H1 (cell line): ENCODE measurements at regions not wholly inside any gene's neighbourhood (a gene's known extent, or its start where the extent isn't known, plus 50 kb on each side); places are given as distances from the start of the nearest gene placed in this dataset.

Experiments used
- CTCF ChIA-PET: fragments of 300-600 bp; sonication (Branson Sonifier 250); formaldehyde crosslinking; loops from one replicate; lab custom pipeline; 2021; ENCODE audit not compliant: partially characterized antibody; lab: Charles Lee
- POLR2A ChIA-PET: fragments of 300-600 bp; sonication (Branson Sonifier 250); formaldehyde crosslinking; loops from one replicate; lab custom pipeline; 2021; ENCODE audit warnings: inconsistent platforms; ENCODE audit not compliant: partially characterized antibody; lab: Charles Lee
- DNase-seq, 2 experiments: peaks; one replicate each; pipeline versions ENCODE4 v3.0.0 to v3.0.0-alpha.2; 2010 to 2022; ENCODE audit warnings: low spot score in 2 of 2, low read depth in 1 of 2, mixed read lengths in 1 of 2
- FAIRE-seq: peaks from 2 replicates; lab custom pipeline; 2011; peaks lifted over from hg19 to GRCh38; lab: Jason Lieb, UNC
- H2AFZ ChIP-seq: 2 replicates; pipeline ENCODE4 v1.8.1; 2012; ENCODE audit warnings: low read length, inconsistent platforms
- H2AK5ac ChIP-seq: 2 replicates; pipeline ENCODE4 v1.6.1; 2013; ENCODE audit warnings: low read depth, low read length
- H2BK120ac ChIP-seq: replicated peaks from 2 replicates; pipeline ENCODE3; 2013; ENCODE audit warnings: low read depth, low read length, inconsistent platforms
- H2BK12ac ChIP-seq: 2 replicates; pipeline ENCODE4 v1.6.1; 2013; ENCODE audit warnings: low read depth, low read length
- H2BK15ac ChIP-seq: 2 replicates; pipeline ENCODE4 v1.6.1; 2013; ENCODE audit warnings: low read length
- H2BK20ac ChIP-seq: 2 replicates; pipeline ENCODE4 v1.6.1; 2013; ENCODE audit warnings: low read length
- H2BK5ac ChIP-seq: 2 replicates; pipeline ENCODE4 v1.6.1; 2013; ENCODE audit warnings: low read depth, low read length
- H3K14ac ChIP-seq: 2 replicates; pipeline ENCODE4 v1.6.1; 2013; ENCODE audit warnings: inconsistent platforms; ENCODE audit not compliant: insufficient read length
- H3K18ac ChIP-seq: 2 replicates; pipeline ENCODE4 v1.6.1; 2013; ENCODE audit warnings: low read length; ENCODE audit errors: extremely low read depth
- H3K23ac ChIP-seq: 2 replicates; pipeline ENCODE4 v1.6.1; 2013; ENCODE audit warnings: inconsistent platforms; ENCODE audit not compliant: insufficient read length
- H3K23me2 ChIP-seq: 2 replicates; pipeline ENCODE4 v1.6.1; 2013; ENCODE audit warnings: low read depth, low read length
- H3K27ac ChIP-seq: 2 replicates; pipeline ENCODE4 v1.6.1; 2011; ENCODE audit warnings: low read depth, low read length, inconsistent platforms
- H3K27me3 ChIP-seq, 4 experiments: replicated peaks in 1 of 4; 1 replicate in 1 of 4; 2 replicates in 3 of 4; pipeline versions ENCODE4 v1.6.1 to v1.8.1; 2011 to 2013; ENCODE audit warnings: low read length in 3 of 4, mild to moderate bottlenecking in 3 of 4, inconsistent platforms in 2 of 4, mixed read lengths in 2 of 4, moderate library complexity in 1 of 4; ENCODE audit not compliant: control insufficient read depth in 3 of 4, insufficient read depth in 3 of 4; ENCODE audit errors: extremely low read depth in 1 of 4
- H3K36me3 ChIP-seq, 4 experiments: 2 replicates each; pipeline versions ENCODE4 v1.6.1 to v1.8.1; 2011 to 2013; ENCODE audit warnings: mild to moderate bottlenecking in 4 of 4, low read length in 3 of 4, moderate library complexity in 2 of 4, control low read depth in 1 of 4, inconsistent platforms in 1 of 4; ENCODE audit not compliant: insufficient read depth in 4 of 4, control insufficient read depth in 2 of 4
- H3K4ac ChIP-seq: replicated peaks from 2 replicates; pipeline ENCODE3; 2013; ENCODE audit warnings: low read length, low read depth, mixed read lengths, inconsistent platforms; ENCODE audit not compliant: insufficient read length
- H3K4me1 ChIP-seq, 4 experiments: replicated peaks in 1 of 4; 1 replicate in 1 of 4; 2 replicates in 3 of 4; pipeline versions ENCODE4 v1.6.1 to v1.8.1; 2011 to 2013; ENCODE audit warnings: low read length in 3 of 4, inconsistent platforms in 2 of 4, mixed read lengths in 1 of 4; ENCODE audit not compliant: insufficient read depth in 4 of 4, control insufficient read depth in 3 of 4
- H3K4me2 ChIP-seq, 2 experiments: 2 replicates each; pipeline versions ENCODE4 v1.6.1 to v1.8.1; 2011 to 2013; ENCODE audit warnings: low read depth in 2 of 2, low read length in 2 of 2, control low read depth in 1 of 2, inconsistent platforms in 1 of 2, mild to moderate bottlenecking in 1 of 2; ENCODE audit not compliant: insufficient read depth in 1 of 2
- H3K4me3 ChIP-seq, 4 experiments: fragments of 200-600, 300-600 bp in 1 of 4; sonication (generic), shearing (Covaris generic), sonication (Bioruptor Twin) in 1 of 4; 2 replicates each; pipeline versions ENCODE4 v1.5.1 to v1.8.1; 2011 to 2016; ENCODE audit warnings: low read length in 4 of 4, low read depth in 3 of 4, control low read depth in 2 of 4, inconsistent platforms in 2 of 4, mild to moderate bottlenecking in 2 of 4, mixed read lengths in 1 of 4, moderate library complexity in 1 of 4; ENCODE audit not compliant: insufficient read depth in 2 of 4; ENCODE audit errors: extremely low read depth in 1 of 4
- H3K56ac ChIP-seq: replicated peaks from 2 replicates; pipeline ENCODE3; 2013; ENCODE audit warnings: low read depth, mild to moderate bottlenecking, mixed read lengths, low read length, inconsistent platforms; ENCODE audit not compliant: insufficient read length
- H3K79me1 ChIP-seq: 2 replicates; pipeline ENCODE4 v1.6.1; 2013; ENCODE audit warnings: low read depth, low read length, control low read depth
- H3K79me2 ChIP-seq, 2 experiments: 2 replicates each; pipeline versions ENCODE4 v1.6.1 to v1.8.1; 2012 to 2013; ENCODE audit warnings: low read length in 2 of 2, mild to moderate bottlenecking in 2 of 2, inconsistent platforms in 1 of 2; ENCODE audit not compliant: insufficient read depth in 2 of 2, control insufficient read depth in 1 of 2
- H3K9ac ChIP-seq, 4 experiments: replicated peaks in 1 of 4; 1 replicate in 1 of 4; 2 replicates in 3 of 4; pipeline versions ENCODE4 v1.6.1 to v1.8.1; 2011 to 2013; ENCODE audit warnings: low read depth in 3 of 4, low read length in 3 of 4, control low read depth in 2 of 4, mild to moderate bottlenecking in 2 of 4, moderate library complexity in 2 of 4, inconsistent platforms in 1 of 4; ENCODE audit errors: extremely low read depth in 1 of 4
- H3K9me3 ChIP-seq, 2 experiments: 2 replicates each; pipeline versions ENCODE4 v1.6.1 to v1.8.1; 2012 to 2013; ENCODE audit warnings: mild to moderate bottlenecking in 2 of 2, moderate library complexity in 2 of 2, control low read depth in 1 of 2, inconsistent platforms in 1 of 2, low read depth in 1 of 2, low read length in 1 of 2, mixed read lengths in 1 of 2; ENCODE audit not compliant: insufficient read depth in 2 of 2
- H4K20me1 ChIP-seq, 2 experiments: replicated peaks in 1 of 2; 2 replicates each; pipeline versions ENCODE3 to v1.8.1; 2011 to 2013; ENCODE audit warnings: inconsistent platforms in 2 of 2, low read length in 2 of 2, mild to moderate bottlenecking in 1 of 2; ENCODE audit not compliant: insufficient read depth in 2 of 2, control insufficient read depth in 1 of 2
- H4K5ac ChIP-seq: 2 replicates; pipeline ENCODE4 v1.6.1; 2013; ENCODE audit warnings: low read length, low read depth, mixed read lengths, inconsistent platforms; ENCODE audit not compliant: insufficient read length
- H4K8ac ChIP-seq: 2 replicates; pipeline ENCODE4 v1.8.0; 2013; ENCODE audit warnings: mild to moderate bottlenecking, moderate library complexity, low read length, inconsistent platforms; ENCODE audit not compliant: insufficient read depth; ENCODE audit errors: extremely low read depth
- H4K91ac ChIP-seq: replicated peaks from 2 replicates; pipeline ENCODE3; 2013; ENCODE audit warnings: low read length, mixed read lengths, inconsistent platforms; ENCODE audit not compliant: insufficient read length
- ASH2L ChIP-seq: fragments of 200-600, 300-600 bp; sonication (generic); IDR thresholded peaks from one replicate; pipeline ENCODE4 v1.7.1; 2017; ENCODE audit warnings: low read length
- CBX5 ChIP-seq: fragments of 300-800, 300-1000 bp; sonication (generic); IDR thresholded peaks from 2 replicates; pipeline ENCODE4 v1.7.1; 2016; ENCODE audit warnings: antibody characterized with exemption, low read length, low read depth
- CEBPB ChIP-seq: IDR thresholded peaks from 2 replicates; pipeline ENCODE4 v1.6.1; 2012; ENCODE audit warnings: low read depth, low read length
- CHD1 ChIP-seq: IDR thresholded peaks from 2 replicates; pipeline ENCODE4 v1.6.1; 2012; ENCODE audit warnings: low read depth, low read length, improper control_type of control experiment
- CTBP2 ChIP-seq: IDR thresholded peaks from 2 replicates; pipeline ENCODE4 v1.7.0; 2011; ENCODE audit warnings: borderline replicate concordance, mild to moderate bottlenecking, moderate library complexity, mixed read lengths, low read length; ENCODE audit not compliant: insufficient read depth, insufficient read length
- EP300 ChIP-seq, 2 experiments: IDR thresholded peaks; 1 replicate in 1 of 2; 2 replicates in 1 of 2; pipeline ENCODE4 v1.6.1; 2011 to 2012; ENCODE audit warnings: low read depth in 2 of 2, low read length in 2 of 2, mild to moderate bottlenecking in 2 of 2, borderline replicate concordance in 1 of 2, inconsistent platforms in 1 of 2, moderate library complexity in 1 of 2
- FOSL1 ChIP-seq: IDR thresholded peaks from 2 replicates; pipeline ENCODE4 v1.6.1; 2011; ENCODE audit warnings: mild to moderate bottlenecking, low read depth, low read length, moderate library complexity; ENCODE audit not compliant: insufficient read depth
- GABPA ChIP-seq: IDR thresholded peaks from 2 replicates; pipeline ENCODE4 v1.6.1; 2011; ENCODE audit warnings: mild to moderate bottlenecking, low read length, moderate library complexity, borderline replicate concordance; ENCODE audit not compliant: insufficient read depth
- JUN ChIP-seq: IDR thresholded peaks from 2 replicates; pipeline ENCODE4 v1.6.1; 2011; ENCODE audit warnings: low read depth, mild to moderate bottlenecking, improper control_type of control experiment, low read length
- KDM5A ChIP-seq: fragments of 200-600 bp; IDR thresholded peaks from 2 replicates; pipeline ENCODE4 v1.7.1; 2012; ENCODE audit warnings: mild to moderate bottlenecking, low read length, inconsistent platforms, mixed read lengths
- RNF2 ChIP-seq: fragments of 200-900, 300-1000 bp; sonication (generic); IDR thresholded peaks from 2 replicates; pipeline ENCODE4 v1.7.1; 2016; ENCODE audit warnings: borderline replicate concordance, low read depth, mild to moderate bottlenecking, antibody characterized with exemption, low read length; ENCODE audit not compliant: poor library complexity, severe bottlenecking; ENCODE audit errors: missing control alignments
- SRF ChIP-seq: IDR thresholded peaks from 2 replicates; pipeline ENCODE4 v1.6.1; 2011; ENCODE audit warnings: mild to moderate bottlenecking, low read depth, low read length, moderate library complexity
- TEAD4 ChIP-seq: IDR thresholded peaks from 2 replicates; pipeline ENCODE4 v1.6.1; 2012; ENCODE audit warnings: low read depth, low read length, inconsistent platforms, mixed read lengths
- ZNF274 ChIP-seq: IDR thresholded peaks from 2 replicates; pipeline ENCODE4 v1.7.0; 2012; ENCODE audit warnings: low read length, borderline replicate concordance; ENCODE audit errors: extremely low read depth
- WGBS, 2 experiments: shearing (Covaris generic) in 1 of 2; methylation state at CpG; one replicate each; pipeline versions ENCODE4 v1.1.6 to v1.1.7; 2013 to 2015; ENCODE audit warnings: low lambda C conversion rate in 2 of 2, mixed read lengths in 2 of 2, inconsistent platforms in 1 of 2, low coverage in 1 of 2, missing lambda C conversion rate in 1 of 2; ENCODE audit not compliant: insufficient replicate concordance in 2 of 2, insufficient coverage in 1 of 2, insufficient read length in 1 of 2; ENCODE audit errors: extremely low coverage in 1 of 2, missing lambda C conversion rate in 1 of 2; 5-methylcytosine and 5-hydroxymethylcytosine counted together

- Histone ChIP-seq H4K20me1 (no peaks in the 10 kb centered on the region), H2BK20ac (no peak overlapping the region), H3K79me2 (no peaks in the 10 kb centered on the region), H3K14ac (no peak overlapping the region), H3K23ac (no peak overlapping the region), H3K18ac (no peak overlapping the region), H2AK5ac (no peak overlapping the region), H2BK12ac (no peak overlapping the region), H3K9me3 (peaks cover 13% of the 10 kb centered on the region in 2 experiments), H3K4me1 (peaks cover 0 to 7% (median 0%) of the 10 kb centered on the region in 4 experiments; a peak in 1 of 7 replicates), H3K36me3 (no peaks in the 10 kb centered on the region; a peak in 1 of 8 replicates), H3K9ac (no peak overlapping the region), H3K79me1 (no peaks in the 10 kb centered on the region), H2BK5ac (no peak overlapping the region), H3K56ac (no peak overlapping the region), H3K23me2 (no peaks in the 10 kb centered on the region), H2BK15ac (no peak overlapping the region), H3K4me3 (no peak overlapping the region), H4K8ac (no peak overlapping the region), H2AFZ (no peak overlapping the region), H3K4me2 (no peak overlapping the region), H3K27me3 (no peaks in the 10 kb centered on the region), H3K27ac (no peak overlapping the region), H2BK120ac (no peak overlapping the region), H3K4ac (no peak overlapping the region), H4K91ac (no peak overlapping the region), H4K5ac (no peak overlapping the region)
- WGBS, 2 experiments = 94% methylated on average over 7 of the region's 7 CpGs; no CpG with 5 or more reads in 1 of the 2 experiments
- ChIA-PET CTCF (interaction anchor here (0.9 kb wide), 1 partner anchor 241 kb away, joined by 3 read pairs; no protein-coding TSS in a partner anchor), POLR2A (no interaction called here)
- FAIRE-seq (no peak), DNase-seq (no peak)
- no peak for TF ChIP-seq TEAD4
- no peak for TF ChIP-seq KDM5A
- no peak for TF ChIP-seq RNF2
- no peak for TF ChIP-seq CBX5
- no peak for TF ChIP-seq CEBPB
- no peak for TF ChIP-seq JUN
- TF ChIP-seq SRF = no peak
- no peak for TF ChIP-seq CTBP2
- TF ChIP-seq ASH2L = no peak
- TF ChIP-seq ZNF274 = no peak
- TF ChIP-seq EP300 (IDR thresholded peaks at IDR 0.05; ENCODE audit: borderline replicate concordance in 1 of 2, low read depth in 2 of 2, low read length in 2 of 2) = no peak
- TF ChIP-seq CHD1 = no peak
- no peak for TF ChIP-seq GABPA
- no peak for TF ChIP-seq FOSL1
These were observed 231.8 kb upstream of the IRF2BP2 start for GRCh38 chr1:234841710-234842231.
